GM23338 (cell line): ENCODE measurements at regions not wholly inside any gene's neighbourhood (a gene's known extent, or its start where the extent isn't known, plus 50 kb on each side); places are given as distances from the start of the nearest gene placed in this dataset.

Experiments used
- ATAC-seq: fragments of 200-7000 bp; cut with Tn5 transposase; 3 replicates; pipeline ENCODE4 v1.9.1; 2020
- DNase-seq: peaks from one replicate; pipeline ENCODE4 v3.0.0-alpha.2; 2015; ENCODE audit warnings: low spot score
- H2AFZ ChIP-seq: fragments of 200-600 bp; sonication (generic); 2 replicates; pipeline ENCODE4 v1.8.0; 2016; ENCODE audit warnings: antibody characterized with exemption, mild to moderate bottlenecking, moderate library complexity
- H3F3A ChIP-seq: fragments of 200-600 bp; sonication (generic); replicated peaks from 2 replicates; pipeline ENCODE4 v1.8.0; 2017; ENCODE audit warnings: antibody characterized with exemption, mixed run types, low read depth
- H3K27ac ChIP-seq: fragments of 200-600 bp; sonication (generic); 2 replicates; pipeline ENCODE4 v1.6.1; 2016; ENCODE audit warnings: low read depth
- H3K27me3 ChIP-seq: fragments of 200-600 bp; sonication (generic); 2 replicates; pipeline ENCODE4 v1.8.0; 2016; ENCODE audit warnings: mild to moderate bottlenecking, mixed run types, moderate library complexity; ENCODE audit not compliant: insufficient read depth
- H3K36me3 ChIP-seq: fragments of 200-600 bp; sonication (generic); 2 replicates; pipeline ENCODE4 v1.8.0; 2016; ENCODE audit warnings: mild to moderate bottlenecking; ENCODE audit not compliant: insufficient read depth
- H3K4me1 ChIP-seq: fragments of 200-600 bp; sonication (generic); 2 replicates; pipeline ENCODE4 v1.8.0; 2016; ENCODE audit warnings: mild to moderate bottlenecking, moderate library complexity; ENCODE audit not compliant: insufficient read depth
- H3K4me2 ChIP-seq: fragments of 200-600 bp; sonication (generic); 2 replicates; pipeline ENCODE4 v1.7.1; 2017; ENCODE audit warnings: mixed run types
- H3K4me3 ChIP-seq: fragments of 200-600 bp; sonication (generic); 2 replicates; pipeline ENCODE4 v1.6.1; 2016; ENCODE audit warnings: mixed run types
- H3K79me2 ChIP-seq: fragments of 200-600 bp; sonication (generic); replicated peaks from 2 replicates; pipeline ENCODE4 v1.8.0; 2017; ENCODE audit warnings: mild to moderate bottlenecking; ENCODE audit not compliant: insufficient read depth
- H3K9me2 ChIP-seq: fragments of 200-600 bp; sonication (generic); 2 replicates; pipeline ENCODE4 v1.8.0; 2017; ENCODE audit not compliant: insufficient read depth
- H4K20me1 ChIP-seq: fragments of 200-600 bp; sonication (generic); replicated peaks from 2 replicates; pipeline ENCODE4 v1.8.0; 2017; ENCODE audit warnings: mild to moderate bottlenecking; ENCODE audit not compliant: insufficient read depth
- H3K27ac Mint-ChIP-seq: 2 replicates; pipeline ENCODE4 v1.8.0; 2020; ENCODE audit warnings: inconsistent platforms, mild to moderate bottlenecking, moderate library complexity, mixed read lengths
- H3K27me3 Mint-ChIP-seq: 3 replicates; pipeline ENCODE4 v1.8.0; 2022; ENCODE audit warnings: low read depth, mild to moderate bottlenecking, moderate library complexity, mixed read lengths, inconsistent platforms; ENCODE audit not compliant: insufficient read depth, poor library complexity
- H3K36me3 Mint-ChIP-seq: 3 replicates; pipeline ENCODE4 v1.8.0; 2021; ENCODE audit warnings: low read depth, mild to moderate bottlenecking, inconsistent platforms, moderate library complexity, mixed read lengths
- H3K4me1 Mint-ChIP-seq: 3 replicates; pipeline ENCODE4 v1.8.0; 2020; ENCODE audit warnings: mild to moderate bottlenecking, inconsistent platforms, mixed read lengths
- H3K4me3 Mint-ChIP-seq: 3 replicates; pipeline ENCODE4 v1.8.0; 2021; ENCODE audit warnings: moderate library complexity, mild to moderate bottlenecking, inconsistent platforms, mixed read lengths
- H3K9me3 Mint-ChIP-seq: 3 replicates; pipeline ENCODE4 v1.8.0; 2020; ENCODE audit warnings: moderate library complexity, mild to moderate bottlenecking, inconsistent platforms, mixed read lengths
- CREB1 ChIP-seq: fragments of 250-450 bp; sonication (Bioruptor Pico); IDR thresholded peaks from 2 replicates; pipeline ENCODE4 v1.5.0; 2020; ENCODE audit warnings: low read depth, mild to moderate bottlenecking, moderate library complexity
- EZH2 ChIP-seq: fragments of 200-600 bp; sonication (generic); IDR thresholded peaks from one replicate; pipeline ENCODE4 v1.8.0; 2017; ENCODE audit warnings: antibody characterized with exemption, mild to moderate bottlenecking, low read depth; ENCODE audit not compliant: unreplicated experiment
- EZH2phosphoT487 ChIP-seq: fragments of 200-600 bp; sonication (generic); IDR thresholded peaks from one replicate; pipeline ENCODE4 v1.8.1; 2018; ENCODE audit warnings: antibody characterized with exemption; ENCODE audit not compliant: unreplicated experiment
- NANOG ChIP-seq: IDR thresholded peaks from 2 replicates; pipeline ENCODE4 v1.6.1; 2016; ENCODE audit warnings: antibody characterized with exemption, borderline replicate concordance
- STAT1 ChIP-seq: IDR thresholded peaks from one replicate; pipeline ENCODE4 v1.6.1; 2016; ENCODE audit warnings: antibody characterized with exemption; ENCODE audit not compliant: unreplicated experiment
- ZNF114 ChIP-seq: fragments of 250-450 bp; sonication (Bioruptor Pico); IDR thresholded peaks from 2 replicates; pipeline ENCODE4 v1.5.0; 2020; ENCODE audit warnings: mild to moderate bottlenecking, moderate library complexity
- TF ChIP-seq, protein P1 (sequence below): fragments of 250-450 bp; sonication (Bioruptor Pico); IDR thresholded peaks from 2 replicates; pipeline ENCODE4 v1.5.0; 2020; ENCODE audit warnings: mild to moderate bottlenecking, moderate library complexity
- TF ChIP-seq, protein P2 (sequence below): IDR thresholded peaks from 2 replicates; pipeline ENCODE4 v1.6.1; 2016; ENCODE audit warnings: antibody characterized with exemption
- TF ChIP-seq, protein P3 (sequence below), 2 experiments: fragments of 200-600 bp in 1 of 2; sonication (generic) in 1 of 2; conservative IDR thresholded peaks; 2 replicates each; pipeline versions ENCODE4 v1.5.1 to v1.6.1; 2016 to 2017; ENCODE audit warnings: antibody characterized with exemption in 2 of 2, low read depth in 2 of 2, mild to moderate bottlenecking in 2 of 2, moderate library complexity in 1 of 2

DNA sequence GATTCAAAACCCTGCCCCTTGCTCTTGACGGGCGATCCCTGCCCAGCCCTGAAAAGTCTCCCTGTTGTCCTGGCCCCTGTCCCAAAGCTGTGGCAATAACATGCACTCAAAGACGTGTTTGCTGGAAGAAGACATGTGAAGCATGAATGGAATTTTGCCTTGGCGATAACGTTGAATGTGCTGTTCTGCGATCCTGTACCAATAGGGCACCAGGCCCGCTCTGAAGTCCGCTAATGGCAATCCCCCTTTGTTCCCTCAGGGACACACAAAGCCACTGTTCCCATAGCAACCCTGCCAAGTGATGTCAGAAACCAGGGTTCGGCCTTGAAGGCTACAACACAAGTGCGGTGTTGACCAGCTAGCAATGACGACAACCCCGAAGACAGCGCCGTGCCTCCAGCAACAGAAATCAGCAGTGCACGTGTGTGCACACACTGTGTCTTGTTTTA, 284.6 kb downstream of the KLF6 start:
- no peak overlapping the region for H3K4me3 Mint-ChIP-seq
- H3K36me3 Mint-ChIP-seq = no peaks in the 10 kb centered on the region
- peaks cover 3% of the 10 kb centered on the region for H3K27me3 Mint-ChIP-seq
- ATAC-seq (peak; percentile 67), DNase-seq (peak; percentile 85)
- no peaks in the 10 kb centered on the region for H3K9me3 Mint-ChIP-seq
- H3K27me3 ChIP-seq = no peaks in the 10 kb centered on the region
- H3K9me2 ChIP-seq = no peaks in the 10 kb centered on the region
- H3K4me2 ChIP-seq = no peak overlapping the region
- no peak for TF ChIP-seq STAT1
- TF ChIP-seq NANOG = no peak
- peaks cover 33% of the 10 kb centered on the region for H3K4me1 Mint-ChIP-seq
- H3K27ac ChIP-seq = no peak overlapping the region
- no peaks in the 10 kb centered on the region for H3F3A ChIP-seq
- H3K4me3 ChIP-seq = no peak overlapping the region
- no peaks in the 10 kb centered on the region for H4K20me1 ChIP-seq
- peak overlapping the region; percentile 46; the same call in 1 of the 2 replicates for H3K27ac Mint-ChIP-seq
- H3K79me2 ChIP-seq = no peaks in the 10 kb centered on the region
- H2AFZ ChIP-seq = no peak overlapping the region
- peaks cover 34% of the 10 kb centered on the region for H3K4me1 ChIP-seq
- no peaks in the 10 kb centered on the region for H3K36me3 ChIP-seq

DNA sequence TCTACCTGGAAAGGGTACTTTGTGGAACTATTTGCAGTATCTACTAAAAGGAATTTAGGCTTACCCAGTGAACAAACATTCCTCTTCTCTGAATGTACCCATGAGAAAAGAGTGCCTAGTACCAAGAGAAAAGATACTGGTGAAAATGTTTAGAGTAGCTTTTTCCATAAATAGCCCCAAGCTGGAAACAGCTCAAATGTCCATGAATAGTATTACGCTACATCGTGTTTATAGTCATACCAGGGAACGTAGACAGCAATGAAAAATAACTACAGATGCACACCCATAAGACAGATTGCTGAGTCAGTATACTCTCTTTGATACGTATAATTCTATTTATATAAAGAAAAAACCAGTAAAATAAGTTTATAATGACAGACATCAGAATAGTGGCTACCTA, 285.9 kb downstream of the KLF6 start:
- ATAC-seq = no peak
- H3K4me1 Mint-ChIP-seq = peaks cover 42% of the 10 kb centered on the region

DNA sequence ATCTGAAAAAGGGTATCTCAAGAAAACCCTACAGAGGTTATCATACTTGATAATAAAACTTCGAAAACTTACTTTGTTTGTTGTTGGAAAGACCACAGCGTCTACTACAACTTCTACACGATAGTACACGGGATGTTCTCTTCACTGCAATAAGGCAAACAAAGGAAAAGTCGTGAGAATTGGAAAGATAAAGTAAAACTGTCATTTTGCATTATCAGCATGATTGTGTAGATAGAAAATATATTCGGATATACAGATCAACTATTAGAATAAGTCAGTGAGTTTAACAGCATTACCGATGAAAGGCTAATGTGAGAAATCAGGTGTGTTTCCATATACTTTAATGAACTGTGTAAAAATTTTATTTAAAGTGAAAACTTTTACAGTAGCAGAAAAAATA, 287.4 kb downstream of the KLF6 start:
- peaks cover 41% of the 10 kb centered on the region for H3K4me1 Mint-ChIP-seq
- no peak overlapping the region for H2AFZ ChIP-seq
- no peak overlapping the region for H3K27ac ChIP-seq
- DNase-seq (no peak), ATAC-seq (no peak)
- no peaks in the 10 kb centered on the region for H4K20me1 ChIP-seq
- no peak overlapping the region for H3K4me3 ChIP-seq
- no peaks in the 10 kb centered on the region for H3K36me3 Mint-ChIP-seq
- H3K27me3 Mint-ChIP-seq = peaks cover 3% of the 10 kb centered on the region
- no peaks in the 10 kb centered on the region for H3K9me3 Mint-ChIP-seq
- H3K4me3 Mint-ChIP-seq = no peak overlapping the region
- H3K36me3 ChIP-seq = no peaks in the 10 kb centered on the region
- H3K79me2 ChIP-seq = no peaks in the 10 kb centered on the region
- H3K4me1 ChIP-seq = peaks cover 35% of the 10 kb centered on the region
- H3K27me3 ChIP-seq = no peaks in the 10 kb centered on the region
- no peak overlapping the region for H3K27ac Mint-ChIP-seq
- H3F3A ChIP-seq = no peaks in the 10 kb centered on the region
- no peaks in the 10 kb centered on the region for H3K9me2 ChIP-seq
- no peak overlapping the region for H3K4me2 ChIP-seq
- TF ChIP-seq EZH2phosphoT487 = no peak
- TF ChIP-seq ZNF114 (CRISPR knock-in tag) = no peak
- TF ChIP-seq, protein P1, sequence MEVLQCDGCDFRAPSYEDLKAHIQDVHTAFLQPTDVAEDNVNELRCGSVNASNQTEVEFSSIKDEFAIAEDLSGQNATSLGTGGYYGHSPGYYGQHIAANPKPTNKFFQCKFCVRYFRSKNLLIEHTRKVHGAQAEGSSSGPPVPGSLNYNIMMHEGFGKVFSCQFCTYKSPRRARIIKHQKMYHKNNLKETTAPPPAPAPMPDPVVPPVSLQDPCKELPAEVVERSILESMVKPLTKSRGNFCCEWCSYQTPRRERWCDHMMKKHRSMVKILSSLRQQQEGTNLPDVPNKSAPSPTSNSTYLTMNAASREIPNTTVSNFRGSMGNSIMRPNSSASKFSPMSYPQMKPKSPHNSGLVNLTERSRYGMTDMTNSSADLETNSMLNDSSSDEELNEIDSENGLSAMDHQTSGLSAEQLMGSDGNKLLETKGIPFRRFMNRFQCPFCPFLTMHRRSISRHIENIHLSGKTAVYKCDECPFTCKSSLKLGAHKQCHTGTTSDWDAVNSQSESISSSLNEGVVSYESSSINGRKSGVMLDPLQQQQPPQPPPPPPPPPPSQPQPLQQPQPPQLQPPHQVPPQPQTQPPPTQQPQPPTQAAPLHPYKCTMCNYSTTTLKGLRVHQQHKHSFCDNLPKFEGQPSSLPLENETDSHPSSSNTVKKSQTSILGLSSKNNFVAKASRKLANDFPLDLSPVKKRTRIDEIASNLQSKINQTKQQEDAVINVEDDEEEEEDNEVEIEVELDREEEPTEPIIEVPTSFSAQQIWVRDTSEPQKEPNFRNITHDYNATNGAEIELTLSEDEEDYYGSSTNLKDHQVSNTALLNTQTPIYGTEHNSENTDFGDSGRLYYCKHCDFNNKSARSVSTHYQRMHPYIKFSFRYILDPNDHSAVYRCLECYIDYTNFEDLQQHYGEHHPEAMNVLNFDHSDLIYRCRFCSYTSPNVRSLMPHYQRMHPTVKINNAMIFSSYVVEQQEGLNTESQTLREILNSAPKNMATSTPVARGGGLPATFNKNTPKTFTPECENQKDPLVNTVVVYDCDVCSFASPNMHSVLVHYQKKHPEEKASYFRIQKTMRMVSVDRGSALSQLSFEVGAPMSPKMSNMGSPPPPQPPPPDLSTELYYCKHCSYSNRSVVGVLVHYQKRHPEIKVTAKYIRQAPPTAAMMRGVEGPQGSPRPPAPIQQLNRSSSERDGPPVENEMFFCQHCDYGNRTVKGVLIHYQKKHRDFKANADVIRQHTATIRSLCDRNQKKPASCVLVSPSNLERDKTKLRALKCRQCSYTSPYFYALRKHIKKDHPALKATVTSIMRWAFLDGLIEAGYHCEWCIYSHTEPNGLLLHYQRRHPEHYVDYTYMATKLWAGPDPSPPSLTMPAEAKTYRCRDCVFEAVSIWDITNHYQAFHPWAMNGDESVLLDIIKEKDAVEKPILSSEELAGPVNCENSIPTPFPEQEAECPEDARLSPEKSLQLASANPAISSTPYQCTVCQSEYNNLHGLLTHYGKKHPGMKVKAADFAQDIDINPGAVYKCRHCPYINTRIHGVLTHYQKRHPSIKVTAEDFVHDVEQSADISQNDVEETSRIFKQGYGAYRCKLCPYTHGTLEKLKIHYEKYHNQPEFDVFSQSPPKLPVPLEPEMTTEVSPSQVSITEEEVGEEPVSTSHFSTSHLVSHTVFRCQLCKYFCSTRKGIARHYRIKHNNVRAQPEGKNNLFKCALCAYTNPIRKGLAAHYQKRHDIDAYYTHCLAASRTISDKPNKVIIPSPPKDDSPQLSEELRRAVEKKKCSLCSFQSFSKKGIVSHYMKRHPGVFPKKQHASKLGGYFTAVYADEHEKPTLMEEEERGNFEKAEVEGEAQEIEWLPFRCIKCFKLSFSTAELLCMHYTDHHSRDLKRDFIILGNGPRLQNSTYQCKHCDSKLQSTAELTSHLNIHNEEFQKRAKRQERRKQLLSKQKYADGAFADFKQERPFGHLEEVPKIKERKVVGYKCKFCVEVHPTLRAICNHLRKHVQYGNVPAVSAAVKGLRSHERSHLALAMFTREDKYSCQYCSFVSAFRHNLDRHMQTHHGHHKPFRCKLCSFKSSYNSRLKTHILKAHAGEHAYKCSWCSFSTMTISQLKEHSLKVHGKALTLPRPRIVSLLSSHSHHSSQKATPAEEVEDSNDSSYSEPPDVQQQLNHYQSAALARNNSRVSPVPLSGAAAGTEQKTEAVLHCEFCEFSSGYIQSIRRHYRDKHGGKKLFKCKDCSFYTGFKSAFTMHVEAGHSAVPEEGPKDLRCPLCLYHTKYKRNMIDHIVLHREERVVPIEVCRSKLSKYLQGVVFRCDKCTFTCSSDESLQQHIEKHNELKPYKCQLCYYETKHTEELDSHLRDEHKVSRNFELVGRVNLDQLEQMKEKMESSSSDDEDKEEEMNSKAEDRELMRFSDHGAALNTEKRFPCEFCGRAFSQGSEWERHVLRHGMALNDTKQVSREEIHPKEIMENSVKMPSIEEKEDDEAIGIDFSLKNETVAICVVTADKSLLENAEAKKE = no peak
- no peak for TF ChIP-seq CREB1 (CRISPR knock-in tag)
- TF ChIP-seq, protein P2, sequence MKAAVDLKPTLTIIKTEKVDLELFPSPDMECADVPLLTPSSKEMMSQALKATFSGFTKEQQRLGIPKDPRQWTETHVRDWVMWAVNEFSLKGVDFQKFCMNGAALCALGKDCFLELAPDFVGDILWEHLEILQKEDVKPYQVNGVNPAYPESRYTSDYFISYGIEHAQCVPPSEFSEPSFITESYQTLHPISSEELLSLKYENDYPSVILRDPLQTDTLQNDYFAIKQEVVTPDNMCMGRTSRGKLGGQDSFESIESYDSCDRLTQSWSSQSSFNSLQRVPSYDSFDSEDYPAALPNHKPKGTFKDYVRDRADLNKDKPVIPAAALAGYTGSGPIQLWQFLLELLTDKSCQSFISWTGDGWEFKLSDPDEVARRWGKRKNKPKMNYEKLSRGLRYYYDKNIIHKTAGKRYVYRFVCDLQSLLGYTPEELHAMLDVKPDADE = no peak
- TF ChIP-seq, protein P3, sequence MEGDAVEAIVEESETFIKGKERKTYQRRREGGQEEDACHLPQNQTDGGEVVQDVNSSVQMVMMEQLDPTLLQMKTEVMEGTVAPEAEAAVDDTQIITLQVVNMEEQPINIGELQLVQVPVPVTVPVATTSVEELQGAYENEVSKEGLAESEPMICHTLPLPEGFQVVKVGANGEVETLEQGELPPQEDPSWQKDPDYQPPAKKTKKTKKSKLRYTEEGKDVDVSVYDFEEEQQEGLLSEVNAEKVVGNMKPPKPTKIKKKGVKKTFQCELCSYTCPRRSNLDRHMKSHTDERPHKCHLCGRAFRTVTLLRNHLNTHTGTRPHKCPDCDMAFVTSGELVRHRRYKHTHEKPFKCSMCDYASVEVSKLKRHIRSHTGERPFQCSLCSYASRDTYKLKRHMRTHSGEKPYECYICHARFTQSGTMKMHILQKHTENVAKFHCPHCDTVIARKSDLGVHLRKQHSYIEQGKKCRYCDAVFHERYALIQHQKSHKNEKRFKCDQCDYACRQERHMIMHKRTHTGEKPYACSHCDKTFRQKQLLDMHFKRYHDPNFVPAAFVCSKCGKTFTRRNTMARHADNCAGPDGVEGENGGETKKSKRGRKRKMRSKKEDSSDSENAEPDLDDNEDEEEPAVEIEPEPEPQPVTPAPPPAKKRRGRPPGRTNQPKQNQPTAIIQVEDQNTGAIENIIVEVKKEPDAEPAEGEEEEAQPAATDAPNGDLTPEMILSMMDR (conservative IDR thresholded peaks at IDR 0.05; ENCODE audit: low read depth in 2 of 2) = no peak
- no peak for TF ChIP-seq EZH2

More for the DNA sequence above, 285.9 kb downstream of the KLF6 start:
- no peaks in the 10 kb centered on the region for H3K27me3 ChIP-seq
- no peaks in the 10 kb centered on the region for H3K9me2 ChIP-seq
- H2AFZ ChIP-seq = no peak overlapping the region
- H3K4me3 ChIP-seq = no peak overlapping the region
- no peaks in the 10 kb centered on the region for H3K36me3 ChIP-seq
- H3K4me2 ChIP-seq = no peak overlapping the region
- H3K27ac ChIP-seq = no peak overlapping the region
- Mint-ChIP-seq H3K27ac (no peak overlapping the region), H3K9me3 (no peaks in the 10 kb centered on the region), H3K27me3 (peaks cover 3% of the 10 kb centered on the region), H3K36me3 (no peaks in the 10 kb centered on the region), H3K4me3 (no peak overlapping the region)
- H3K79me2 ChIP-seq = no peaks in the 10 kb centered on the region
- peak; percentile 17 for DNase-seq
- peaks cover 43% of the 10 kb centered on the region for H3K4me1 ChIP-seq
- H4K20me1 ChIP-seq = no peaks in the 10 kb centered on the region
- no peak for TF ChIP-seq EZH2phosphoT487
- no peaks in the 10 kb centered on the region for H3F3A ChIP-seq
